Suprapubic skin (tissue), 4 donors: ENCODE measurements at regions not wholly inside any gene's neighbourhood (a gene's known extent, or its start where the extent isn't known, plus 50 kb on each side); places are given as distances from the start of the nearest gene placed in this dataset.

Experiments
- DNase-seq, 2 donors: peaks; one replicate each; pipeline ENCODE4 v3.0.0-alpha.2; 2019; ENCODE audit warnings: low spot score in 2 of 2
- H3K27ac ChIP-seq: fragments of 200-600 bp; sonication (generic); one replicate; pipeline ENCODE4 v1.5.1; 2019
- H3K27me3 ChIP-seq: fragments of 200-600 bp; sonication (generic); one replicate; pipeline ENCODE4 v1.5.1; 2019
- H3K36me3 ChIP-seq: fragments of 200-600 bp; sonication (generic); one replicate; pipeline ENCODE4 v1.5.1; 2019
- H3K4me1 ChIP-seq: fragments of 200-600 bp; sonication (generic); one replicate; pipeline ENCODE4 v1.5.1; 2019
- H3K4me3 ChIP-seq: fragments of 200-600 bp; sonication (generic); one replicate; pipeline ENCODE4 v1.5.1; 2019; ENCODE audit warnings: mild to moderate bottlenecking
- H3K9me3 ChIP-seq: fragments of 200-600 bp; sonication (generic); one replicate; pipeline ENCODE4 v1.5.1; 2019
- CTCF ChIP-seq, 2 donors: fragments of 200-600 bp in 1 of 2; fragments of 450-650 bp in 1 of 2; sonication (generic) in 1 of 2; IDR thresholded peaks; one replicate each; pipeline ENCODE4 v1.5.1; 2016 to 2019; ENCODE audit warnings: antibody characterized with exemption in 2 of 2, mild to moderate bottlenecking in 1 of 2, moderate library complexity in 1 of 2
- EP300 ChIP-seq: sonication (generic); formaldehyde crosslinking; IDR thresholded peaks from one replicate; pipeline ENCODE4 v1.6.1; 2017; ENCODE audit warnings: antibody characterized with exemption
- POLR2A ChIP-seq, 2 donors: fragments of 450-650 bp; IDR thresholded peaks; one replicate each; pipeline ENCODE4 v1.6.1; 2017; ENCODE audit warnings: antibody characterized with exemption in 2 of 2, mild to moderate bottlenecking in 2 of 2, moderate library complexity in 2 of 2
- POLR2AphosphoS5 ChIP-seq, 3 donors: sonication (generic); formaldehyde crosslinking; IDR thresholded peaks; one replicate each; pipeline ENCODE4 v1.6.1; 2017; ENCODE audit warnings: antibody characterized with exemption in 3 of 3
- WGBS: methylation state at CpG from one replicate; pipeline ENCODE4 v1.1.5; 2018; 5-methylcytosine and 5-hydroxymethylcytosine counted together

DNA sequence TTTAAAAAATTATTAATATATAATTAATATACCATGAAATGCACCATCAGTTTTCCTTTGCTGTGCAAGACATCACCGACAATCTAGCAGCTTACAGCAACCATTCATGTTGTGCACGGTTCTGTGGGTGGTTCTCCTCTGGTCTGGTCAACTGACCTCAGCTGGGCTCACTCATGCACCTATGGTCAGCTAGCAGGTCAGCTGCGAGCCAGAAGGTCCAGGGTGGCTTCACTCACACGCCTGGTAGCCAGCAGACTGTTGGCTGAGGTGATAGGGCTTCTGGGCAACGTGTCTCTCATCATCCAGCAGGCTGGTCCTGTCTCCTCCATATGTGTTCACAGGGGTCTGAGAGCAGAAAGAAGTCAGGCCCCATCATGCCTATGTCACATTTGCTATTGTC, 210.4 kb downstream of the KIF26A start:
- DNase-seq = no peak
- WGBS = 72% methylated on average over 5 of the region's 5 CpGs
- H3K36me3 ChIP-seq = no peaks in the 10 kb centered on the region
- H3K4me1 ChIP-seq = no peaks in the 10 kb centered on the region
- TF ChIP-seq POLR2AphosphoS5 (IDR thresholded peaks at IDR 0.05) = no peak
- TF ChIP-seq POLR2A (IDR thresholded peaks at IDR 0.05) = no peak
- TF ChIP-seq EP300 = no peak
- peaks cover 41% of the 10 kb centered on the region for H3K27me3 ChIP-seq
- no peaks in the 10 kb centered on the region for H3K9me3 ChIP-seq
- no peak overlapping the region for H3K4me3 ChIP-seq
- H3K27ac ChIP-seq = no peak overlapping the region

GRCh38 chr14:104349950-104350349, 211.6 kb downstream of the KIF26A start:
- Histone ChIP-seq H3K4me1 (no peaks in the 10 kb centered on the region), H3K36me3 (no peaks in the 10 kb centered on the region), H3K27ac (no peak overlapping the region), H3K9me3 (no peaks in the 10 kb centered on the region), H3K27me3 (peaks cover 34% of the 10 kb centered on the region), H3K4me3 (no peak overlapping the region)
- DNase-seq = peak in 1 of 2 donors; percentile 56
- TF ChIP-seq EP300 = no peak
- TF ChIP-seq POLR2A (IDR thresholded peaks at IDR 0.05) = no peak
- TF ChIP-seq POLR2AphosphoS5 (IDR thresholded peaks at IDR 0.05) = no peak
- no peak for TF ChIP-seq CTCF (IDR thresholded peaks at IDR 0.05)
- 60% methylated on average over 2 of the region's 3 CpGs for WGBS

- TF ChIP-seq CTCF (IDR thresholded peaks at IDR 0.05) = no peak
- TF ChIP-seq EP300 = no peak
- TF ChIP-seq POLR2A (IDR thresholded peaks at IDR 0.05) = no peak
- TF ChIP-seq POLR2AphosphoS5 (IDR thresholded peaks at IDR 0.05) = no peak
- H3K27ac ChIP-seq = no peak overlapping the region
- no peaks in the 10 kb centered on the region for H3K36me3 ChIP-seq
- no peaks in the 10 kb centered on the region for H3K9me3 ChIP-seq
- 39% methylated on average over 7 of the region's 8 CpGs for WGBS
- H3K27me3 ChIP-seq = peaks cover 28% of the 10 kb centered on the region
- H3K4me3 ChIP-seq = no peak overlapping the region
- no peaks in the 10 kb centered on the region for H3K4me1 ChIP-seq
- DNase-seq = no peak
Observed at GRCh38 chr14:104350463-104351185, 212.2 kb downstream of the KIF26A start.

GRCh38 chr14:104351849-104352492, 213.6 kb downstream of the KIF26A start:
- WGBS = 91% methylated on average over 11 of the region's 11 CpGs

DNA sequence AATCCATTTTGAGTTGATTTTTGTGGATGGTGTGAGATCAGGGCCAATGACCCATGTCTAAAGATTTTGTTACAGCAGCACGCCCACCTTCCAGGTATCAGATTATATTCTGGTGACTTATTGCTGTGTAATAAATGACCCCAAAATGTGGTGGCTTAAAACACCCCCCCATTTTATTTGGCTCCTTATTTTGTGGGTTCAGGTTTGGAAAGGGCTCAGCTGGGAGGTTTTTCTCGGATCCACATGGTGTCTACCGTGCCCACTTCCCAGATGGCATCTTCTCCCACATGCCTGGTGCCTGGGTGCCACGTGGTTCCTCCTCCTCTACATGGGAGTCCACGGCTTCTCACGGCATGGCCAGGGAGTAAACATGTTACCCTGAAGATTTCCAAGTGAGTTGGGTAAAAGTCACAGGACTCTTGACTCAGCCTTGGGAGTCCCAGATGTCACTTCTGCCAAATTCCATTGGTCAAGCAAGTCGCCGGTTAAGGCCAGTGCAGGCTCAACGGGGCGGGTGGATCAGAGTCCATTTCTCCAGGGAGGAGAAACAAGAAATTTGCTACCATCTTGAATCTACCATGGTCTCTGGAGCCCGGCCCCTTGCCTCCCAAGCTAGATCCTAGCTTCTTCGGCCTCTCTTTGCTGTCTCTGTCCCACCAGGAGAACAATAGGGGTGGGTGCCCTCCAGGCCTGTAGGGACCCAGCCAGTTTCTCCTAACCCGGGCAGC, 214.3 kb downstream of the KIF26A start:
- peak; percentile 28 to 29 for DNase-seq
- H3K27ac ChIP-seq = no peak overlapping the region
- TF ChIP-seq EP300 = no peak
- no peak for TF ChIP-seq CTCF (IDR thresholded peaks at IDR 0.05)
- no peak for TF ChIP-seq POLR2A (IDR thresholded peaks at IDR 0.05)
- no peak for TF ChIP-seq POLR2AphosphoS5 (IDR thresholded peaks at IDR 0.05)
- H3K4me3 ChIP-seq = no peak overlapping the region
- no peaks in the 10 kb centered on the region for H3K9me3 ChIP-seq
- 94% methylated on average over 13 of the region's 13 CpGs for WGBS
- no peaks in the 10 kb centered on the region for H3K36me3 ChIP-seq
- no peaks in the 10 kb centered on the region for H3K4me1 ChIP-seq
- H3K27me3 ChIP-seq = peaks cover 20% of the 10 kb centered on the region

More at GRCh38 chr14:104351849-104352492, 213.6 kb downstream of the KIF26A start:
- H3K9me3 ChIP-seq = no peaks in the 10 kb centered on the region
- TF ChIP-seq POLR2AphosphoS5 (IDR thresholded peaks at IDR 0.05) (no peak), CTCF (IDR thresholded peaks at IDR 0.05) (no peak), POLR2A (IDR thresholded peaks at IDR 0.05) (no peak), EP300 (no peak)
- peaks cover 20% of the 10 kb centered on the region for H3K27me3 ChIP-seq
- no peak overlapping the region for H3K4me3 ChIP-seq
- H3K27ac ChIP-seq = no peak overlapping the region
- H3K36me3 ChIP-seq = no peaks in the 10 kb centered on the region
- no peaks in the 10 kb centered on the region for H3K4me1 ChIP-seq
- no peak for DNase-seq
